GM18519 (cell line): ENCODE measurements at regions not wholly inside any gene's neighbourhood (a gene's known extent, or its start where the extent isn't known, plus 50 kb on each side); places are given as distances from the start of the nearest gene placed in this dataset.
"Not testable (repeated sequence)": the region's sequence is repeated elsewhere in the genome, so short reads cannot be mapped to it uniquely, and the experiment has no call there.

ENCODE experiments used
- ATAC-seq: cut with Tn5 transposase; IDR thresholded peaks from one replicate; pipeline ENCODE4 v1.9.1; 2021; ENCODE audit warnings: mild to moderate bottlenecking, moderate library complexity; ENCODE audit not compliant: unreplicated experiment, low FRiP score

DNA sequence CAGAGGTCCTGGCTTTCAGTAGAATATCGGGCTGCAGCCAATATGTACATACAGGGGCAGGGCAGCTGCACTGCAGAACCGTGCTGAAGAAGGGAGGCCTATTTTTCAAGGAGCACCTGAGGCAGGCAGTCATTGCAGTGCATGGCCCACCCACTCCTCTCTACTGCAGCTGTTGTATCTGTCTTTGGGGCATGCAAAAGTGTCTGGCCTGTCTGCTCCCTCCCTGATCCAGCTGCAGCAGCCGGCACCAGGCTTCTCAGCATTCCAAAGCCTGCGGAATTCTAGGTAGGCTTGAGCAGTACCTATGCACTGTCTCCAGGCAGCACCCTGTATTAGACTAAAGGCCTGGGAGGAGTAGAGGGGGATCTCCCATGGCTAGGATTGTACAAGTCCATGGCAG is 415.2 kb upstream of the MAGEB16 start:
- ATAC-seq, result no peak

DNA sequence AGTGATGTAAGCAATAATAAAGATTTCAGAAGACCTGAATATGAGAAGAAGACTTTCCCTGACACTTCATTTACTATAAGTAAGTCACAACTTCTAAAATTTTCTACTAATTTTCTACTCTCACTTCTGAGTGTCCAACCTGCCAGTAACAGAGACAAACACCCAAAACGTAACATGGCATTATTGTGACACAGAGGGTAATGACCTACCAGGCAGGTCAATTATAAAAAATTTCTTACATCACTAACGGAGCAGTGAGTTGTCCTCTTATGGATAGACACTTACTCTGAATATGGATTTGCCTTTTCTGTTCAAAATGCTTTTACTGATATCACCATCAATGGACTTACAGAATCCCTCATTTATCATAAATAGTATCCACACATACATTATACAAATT is 405.9 kb upstream of the MAGEB16 start:
- no peak for ATAC-seq

DNA sequence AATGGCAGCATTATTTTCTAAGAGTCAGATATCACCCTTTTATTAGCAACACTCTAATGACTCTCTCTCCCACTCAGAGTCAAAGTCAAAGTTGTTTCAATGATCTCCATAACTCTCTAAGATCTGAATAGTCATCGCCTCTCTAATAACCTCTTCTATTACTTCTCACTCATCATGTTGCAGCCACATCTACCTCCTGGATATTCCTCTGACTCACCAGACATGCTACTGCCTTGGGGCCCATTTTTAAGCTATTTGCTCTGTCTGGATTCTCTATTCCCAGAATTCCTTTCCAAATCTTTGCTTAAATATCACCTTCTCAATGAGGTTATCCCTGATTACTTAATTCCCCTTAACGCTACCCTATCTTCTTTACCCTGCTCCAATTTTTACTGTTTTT is 391.8 kb upstream of the MAGEB16 start:
- no peak for ATAC-seq

DNA sequence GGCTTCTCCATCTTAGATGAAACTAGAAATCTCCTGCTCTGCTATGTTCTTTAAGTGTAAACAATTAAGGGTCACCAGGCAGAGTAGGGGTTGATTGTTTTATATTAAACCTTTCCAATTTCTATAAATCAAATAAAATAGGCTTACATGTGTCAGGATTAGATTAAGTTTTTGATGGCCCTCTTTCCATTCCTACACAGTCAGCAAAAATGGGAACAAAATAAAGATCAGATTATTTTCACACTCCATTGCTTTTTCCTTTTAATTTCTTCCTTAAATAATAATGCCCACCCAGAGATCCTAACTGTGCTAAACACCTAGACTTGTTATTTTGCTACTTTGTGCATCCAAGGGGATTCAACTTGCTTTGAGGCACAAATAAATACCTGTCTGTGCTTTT is 381.4 kb upstream of the MAGEB16 start:
- ATAC-seq, result no peak

DNA sequence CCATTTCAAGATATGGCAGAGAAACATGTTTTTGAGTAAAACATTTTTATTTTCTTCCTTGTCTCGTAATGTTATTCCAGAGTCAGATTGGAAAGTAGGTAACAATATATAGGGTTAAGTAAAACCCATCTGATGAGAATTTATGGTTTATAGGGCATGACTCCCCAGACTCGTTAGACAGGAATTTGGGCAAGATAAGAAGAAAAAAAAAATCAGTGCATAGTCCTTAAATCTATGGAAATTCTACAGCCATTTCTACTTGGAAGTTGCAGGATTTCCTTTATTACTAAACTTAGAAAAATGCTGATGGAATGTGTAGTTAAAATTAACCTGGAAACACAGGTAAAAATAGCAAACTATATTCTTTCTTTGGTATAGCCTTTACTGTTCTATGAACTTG is 366.1 kb upstream of the MAGEB16 start:
- ATAC-seq, result no peak

DNA sequence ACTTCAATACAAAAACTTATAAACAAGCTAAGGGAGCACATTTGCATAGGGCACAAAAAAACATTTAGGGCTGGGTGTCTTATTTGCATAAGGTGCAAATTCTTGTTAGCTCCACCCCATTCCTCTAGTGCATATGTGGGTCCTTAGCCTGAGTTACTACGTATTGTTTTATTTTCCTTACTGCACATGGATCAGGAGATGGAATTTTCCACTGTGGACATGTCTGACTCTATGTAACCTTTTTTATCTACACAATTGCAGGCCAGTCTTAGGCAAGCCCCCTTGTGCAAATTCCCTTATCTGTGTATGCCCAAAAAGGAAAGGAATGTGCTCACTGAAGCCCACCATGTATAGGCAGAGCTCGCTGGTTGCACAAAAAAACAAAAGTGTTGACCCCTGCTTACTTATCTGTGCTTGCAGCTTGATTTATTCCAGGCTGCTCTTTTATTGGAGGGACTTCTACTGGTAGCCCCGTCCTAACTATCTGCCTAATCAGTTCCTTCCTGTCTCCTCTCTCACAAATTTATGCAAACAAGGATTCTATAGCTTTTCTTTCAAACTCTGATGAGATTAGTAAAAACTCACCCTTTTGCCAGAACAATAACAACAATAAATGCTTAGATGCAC is 359.0 kb upstream of the MAGEB16 start:
- ATAC-seq, result no peak

DNA sequence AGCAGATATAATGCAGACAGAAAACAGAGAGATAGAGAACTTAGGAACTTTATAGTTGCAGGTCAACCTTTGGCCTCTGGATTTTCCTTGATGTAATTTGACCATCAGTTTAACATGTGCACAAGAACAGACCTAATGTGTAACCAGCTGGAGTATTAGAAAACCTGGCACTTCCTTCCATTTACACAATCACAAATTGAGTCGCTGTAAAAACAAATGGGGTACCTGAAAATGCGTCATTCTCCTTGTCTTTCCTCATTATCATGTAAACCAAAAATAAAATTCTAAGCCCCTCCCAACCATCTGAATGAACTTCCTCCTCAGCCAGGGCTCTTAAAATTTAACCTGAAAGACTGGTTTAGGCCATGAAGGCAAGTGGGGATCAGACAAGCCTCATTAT is 358.4 kb upstream of the MAGEB16 start:
- ATAC-seq, result no peak

DNA sequence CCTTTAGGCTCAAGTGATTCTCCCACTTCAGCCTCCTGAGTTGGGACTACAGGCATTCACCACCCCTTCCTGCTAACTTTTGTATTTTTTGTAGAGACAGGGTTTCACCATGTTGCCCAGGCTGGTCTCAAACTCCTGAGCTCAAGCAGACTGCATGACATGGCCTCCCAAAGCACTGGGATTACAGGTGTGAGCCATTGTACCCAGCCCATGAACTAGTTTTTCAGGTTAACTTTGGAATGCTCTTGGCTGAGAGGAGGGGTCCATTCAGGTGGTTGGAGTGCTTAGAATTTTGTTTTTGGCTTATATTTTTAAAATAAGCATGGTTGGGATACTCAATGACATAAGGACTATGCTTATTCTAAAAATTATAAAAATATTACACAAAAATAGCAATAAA is 355.7 kb upstream of the MAGEB16 start:
- ATAC-seq, result no peak

DNA sequence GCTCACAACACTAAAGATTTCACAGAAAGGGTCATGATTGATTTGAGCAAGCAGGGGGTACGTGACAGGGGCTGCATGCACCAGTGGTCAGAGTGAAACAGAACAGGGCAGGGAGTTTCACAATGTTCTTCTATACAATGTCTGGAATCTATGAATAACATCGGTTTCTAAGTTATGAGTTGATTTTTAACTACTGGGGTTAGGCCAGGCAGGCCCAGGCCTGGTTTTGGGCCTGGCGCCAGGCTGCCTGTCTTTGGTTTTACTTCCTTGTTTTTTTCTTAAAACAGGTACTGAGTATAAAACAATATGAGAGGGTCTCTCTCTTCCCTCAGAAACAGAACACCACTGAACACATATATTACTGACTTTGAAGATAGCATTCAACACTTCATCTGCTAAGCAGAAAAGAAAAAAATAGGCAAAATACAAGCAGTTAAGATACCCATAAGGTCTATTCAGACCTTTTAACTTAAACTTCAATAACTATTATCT is 355.0 kb upstream of the MAGEB16 start:
- not testable (repeated sequence) for ATAC-seq

DNA sequence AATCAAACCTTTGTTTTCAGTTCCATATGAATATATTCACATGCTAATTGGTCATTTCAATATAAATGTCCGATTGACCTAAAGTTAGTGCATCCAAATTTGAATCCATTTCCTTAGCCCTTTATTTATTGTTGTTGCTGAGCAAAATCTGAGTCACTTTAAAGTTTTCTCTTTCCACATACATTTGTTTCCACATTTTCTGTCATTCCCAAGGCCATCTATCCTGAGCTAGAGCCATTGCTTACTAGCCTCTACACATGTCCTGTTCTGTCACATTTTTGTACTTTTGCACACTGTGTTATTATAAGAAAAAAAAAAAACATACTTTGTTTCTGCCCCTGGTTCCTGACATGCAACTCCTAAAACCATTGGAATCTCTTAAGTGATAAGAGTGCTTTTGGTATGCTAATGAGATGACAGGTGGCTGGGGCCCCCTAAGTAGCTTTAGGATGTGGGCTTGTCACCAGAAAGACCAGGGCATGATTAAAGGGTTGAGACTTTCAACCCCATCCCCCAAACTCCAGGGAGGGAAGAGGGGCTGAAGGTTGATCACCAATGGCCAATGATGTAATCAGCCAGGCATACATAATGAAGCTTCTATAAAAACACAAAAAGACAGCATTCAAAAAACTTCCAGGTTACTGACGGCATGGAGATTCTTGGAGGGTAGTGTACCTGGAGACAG is 353.3 kb upstream of the MAGEB16 start:
- no peak for ATAC-seq

DNA sequence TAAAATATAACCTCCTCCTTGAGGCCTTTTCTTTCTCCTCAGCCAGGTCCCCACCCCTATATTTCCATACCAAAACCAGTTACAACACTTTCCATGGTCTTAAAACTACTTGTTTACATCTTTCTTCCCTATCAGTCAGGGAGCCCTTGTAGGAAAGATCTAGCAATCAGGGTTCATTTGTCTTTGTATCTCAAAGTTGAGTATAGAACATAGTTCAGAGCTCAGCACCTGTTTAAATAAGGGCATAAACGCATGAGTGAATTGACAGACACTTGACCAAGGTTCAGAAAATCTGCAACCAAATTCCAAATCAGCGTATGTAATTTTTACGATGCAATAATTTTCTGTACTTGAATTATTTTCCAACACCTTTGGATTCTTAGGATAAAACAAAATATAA is 352.2 kb upstream of the MAGEB16 start:
- ATAC-seq, result no peak

DNA sequence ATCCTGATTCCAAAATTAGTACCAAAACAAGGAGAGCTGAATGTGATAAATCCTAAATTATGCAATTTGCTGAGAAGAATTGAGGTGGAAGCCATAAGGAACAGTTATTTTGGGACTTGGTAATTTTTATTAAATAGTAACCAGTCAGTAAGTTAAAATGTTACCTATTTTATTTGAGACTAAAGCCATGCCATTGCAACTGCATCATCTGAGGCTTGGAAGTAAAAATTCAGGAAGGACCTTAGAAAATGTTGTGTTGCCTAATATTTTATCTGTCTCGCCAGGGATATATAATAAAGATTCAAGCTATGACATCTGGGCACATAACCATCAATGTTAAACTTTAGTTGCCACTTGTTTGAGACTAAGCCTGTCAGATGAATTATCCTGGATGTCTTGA is 341.3 kb upstream of the MAGEB16 start:
- ATAC-seq, result no peak

DNA sequence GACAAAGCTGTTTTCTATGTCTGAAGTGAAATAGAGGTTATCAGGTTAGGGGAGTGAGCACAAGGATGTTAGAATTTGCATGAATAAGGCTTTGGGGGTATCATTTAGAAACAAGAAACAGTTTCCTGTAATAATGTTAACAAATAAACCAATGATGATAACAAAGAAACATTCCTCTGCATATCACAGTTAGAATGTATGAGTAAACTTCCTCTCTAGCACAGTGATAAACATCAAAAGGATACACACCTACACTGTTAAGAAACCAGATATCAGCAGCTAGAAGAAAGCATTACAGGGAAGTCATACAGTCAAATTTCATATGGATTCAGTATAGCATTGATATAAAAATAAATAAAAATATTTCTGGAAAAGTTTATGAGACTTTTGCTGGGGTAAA is 340.0 kb upstream of the MAGEB16 start:
- ATAC-seq, result no peak

DNA sequence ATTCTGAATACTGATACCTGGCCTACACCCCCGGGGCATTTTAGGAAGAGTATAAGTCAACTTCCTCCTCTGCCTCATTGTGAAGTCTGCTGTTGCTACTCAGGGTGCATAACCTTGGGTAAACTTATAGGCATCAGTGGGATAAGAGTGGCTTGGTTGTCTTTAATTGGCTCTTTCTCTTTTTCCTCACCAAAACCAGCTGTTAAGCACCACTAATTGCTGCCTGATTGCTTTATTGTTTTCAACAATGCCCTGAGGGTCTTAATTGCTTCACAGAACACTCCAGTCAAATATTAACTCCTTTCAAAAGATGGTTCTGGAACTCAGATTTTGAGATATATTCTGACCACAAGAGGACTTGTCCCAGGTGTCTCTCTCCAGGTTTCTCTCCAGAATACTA is 337.0 kb upstream of the MAGEB16 start:
- ATAC-seq, result no peak

DNA sequence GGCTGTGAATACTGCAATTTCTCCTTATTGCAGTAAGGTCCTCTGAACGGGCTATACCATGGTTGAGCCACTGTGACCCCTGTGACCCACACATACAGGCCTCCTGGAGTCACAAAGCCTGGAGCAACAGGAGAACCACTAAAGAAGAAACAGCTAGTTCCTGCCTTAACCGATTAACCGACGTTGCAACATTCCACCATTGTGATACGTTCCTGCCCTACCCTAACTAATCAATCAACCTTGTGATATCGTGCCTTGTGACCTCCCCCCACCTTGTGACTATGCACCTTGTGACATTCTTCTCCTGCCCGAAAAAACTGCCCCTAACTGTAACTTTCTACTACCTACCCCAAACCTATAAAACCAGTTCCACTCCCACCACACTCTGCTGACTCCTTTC is 301.5 kb upstream of the MAGEB16 start:
- ATAC-seq, result not testable (repeated sequence)

DNA sequence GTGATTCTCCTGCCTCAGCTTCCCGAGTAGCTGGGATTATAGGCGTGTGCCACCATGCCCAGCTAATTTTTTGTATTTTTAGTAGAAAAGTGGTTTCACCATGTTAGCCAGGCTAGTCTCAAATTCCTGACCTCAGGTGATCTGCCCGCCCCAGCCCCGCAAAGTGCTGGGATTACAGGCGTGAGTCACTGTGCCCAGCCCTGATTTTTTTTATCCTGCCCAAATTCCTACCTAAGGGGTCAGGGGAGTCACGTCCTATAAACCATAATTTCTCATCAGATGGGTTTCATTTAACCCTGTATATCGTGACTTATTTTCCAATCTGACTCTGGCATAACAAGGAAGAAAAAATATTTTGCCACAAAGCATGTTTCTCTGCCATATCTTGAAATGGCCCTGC is 300.7 kb upstream of the MAGEB16 start:
- ATAC-seq, result not testable (repeated sequence)

DNA sequence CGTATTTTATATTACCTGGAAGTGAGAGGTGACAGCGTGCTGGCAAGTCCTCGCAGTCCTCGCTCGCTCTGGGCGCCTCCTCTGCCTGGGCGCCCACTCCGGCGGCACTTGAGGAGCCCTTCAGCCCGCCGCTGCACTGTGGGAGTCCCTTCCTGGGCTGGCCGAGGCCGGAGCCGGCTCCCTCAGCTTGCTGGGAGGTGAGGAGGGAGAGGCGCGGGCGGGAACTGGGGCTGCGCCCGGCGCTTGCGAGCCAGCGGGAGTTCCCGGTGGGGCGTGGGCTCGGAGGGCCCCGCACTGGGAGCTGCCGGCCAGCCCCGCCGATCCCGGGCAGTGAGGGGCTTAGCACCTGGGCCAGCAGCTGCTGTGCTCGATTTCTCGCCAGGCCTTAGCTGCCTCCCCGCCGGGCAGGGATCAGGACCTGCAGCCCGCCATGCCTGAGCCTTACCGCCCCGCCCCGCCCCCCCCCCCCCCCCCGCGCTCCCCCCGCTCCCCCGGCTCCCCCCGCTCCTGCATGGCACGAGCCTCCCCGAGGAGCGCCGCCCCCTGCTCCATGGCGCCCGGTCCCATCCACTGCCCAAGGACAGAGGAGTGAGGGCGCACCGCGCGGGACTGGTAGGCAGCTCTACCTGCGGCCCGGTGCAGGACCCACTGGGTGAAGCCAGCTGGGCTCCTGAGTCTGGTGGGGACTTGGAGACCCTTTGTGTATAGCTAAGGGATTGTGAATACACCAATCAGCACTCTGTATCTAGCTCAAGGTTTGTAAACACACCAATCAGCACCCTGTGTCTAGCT is 298.9 kb upstream of the MAGEB16 start:
- ATAC-seq, result no peak

DNA sequence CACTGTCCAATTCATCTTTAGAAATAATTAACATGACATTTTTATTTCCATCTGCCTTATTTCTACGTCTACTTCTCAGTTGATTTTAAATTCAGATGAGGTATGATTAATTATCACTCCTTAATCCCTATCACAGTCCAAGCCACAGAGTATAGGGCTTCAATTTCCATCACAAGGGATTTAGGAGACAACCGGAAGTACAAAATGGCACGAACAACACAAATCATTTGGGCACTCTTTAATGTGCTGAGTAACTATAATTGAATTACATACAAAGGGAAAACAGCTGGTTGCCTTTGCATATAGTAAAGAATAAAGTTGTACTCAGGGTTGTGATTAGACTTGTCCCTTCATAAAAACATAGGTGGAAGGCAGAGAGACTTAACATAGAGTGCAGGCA is 290.4 kb upstream of the MAGEB16 start:
- ATAC-seq, result no peak

DNA sequence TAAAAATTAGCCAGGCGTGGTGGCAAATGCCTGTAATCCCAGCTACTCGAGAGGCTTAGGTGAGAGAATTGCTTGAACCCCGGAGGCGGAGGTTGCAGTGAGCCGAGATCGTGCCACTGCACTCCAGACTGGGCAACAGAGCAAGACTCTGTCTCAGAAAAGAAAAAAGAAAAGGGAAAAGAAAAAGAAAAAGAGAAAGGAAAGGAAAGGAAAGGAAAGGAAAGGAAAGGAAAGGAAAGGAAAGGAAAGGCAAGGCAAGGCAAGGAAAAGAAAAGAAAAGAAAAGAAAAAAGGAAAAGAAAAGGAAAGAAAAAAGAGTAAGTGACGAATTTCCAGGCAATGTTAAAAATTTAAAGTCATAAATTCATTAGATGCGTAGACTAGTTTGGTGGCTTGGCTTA is 250.1 kb upstream of the MAGEB16 start:
- not testable (repeated sequence) for ATAC-seq

DNA sequence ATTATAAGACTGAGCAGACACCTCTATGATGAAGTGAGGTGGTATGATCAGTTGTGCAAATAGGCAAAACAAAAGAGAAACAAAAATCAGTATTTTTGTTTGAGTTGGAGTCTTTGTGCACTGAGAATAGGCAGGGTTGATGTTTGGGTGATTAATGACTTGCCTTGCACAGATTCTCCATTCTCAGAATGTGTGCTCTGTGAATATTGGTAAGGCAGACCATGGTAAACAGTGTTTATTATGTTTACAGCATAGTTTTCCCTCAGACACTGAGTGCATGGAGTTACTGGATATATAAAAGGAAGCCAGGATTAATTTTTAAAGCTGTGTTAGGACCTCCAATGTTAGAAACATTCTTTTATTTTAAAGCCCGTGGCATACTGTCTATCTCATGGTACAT is 240.2 kb upstream of the MAGEB16 start:
- no peak for ATAC-seq

DNA sequence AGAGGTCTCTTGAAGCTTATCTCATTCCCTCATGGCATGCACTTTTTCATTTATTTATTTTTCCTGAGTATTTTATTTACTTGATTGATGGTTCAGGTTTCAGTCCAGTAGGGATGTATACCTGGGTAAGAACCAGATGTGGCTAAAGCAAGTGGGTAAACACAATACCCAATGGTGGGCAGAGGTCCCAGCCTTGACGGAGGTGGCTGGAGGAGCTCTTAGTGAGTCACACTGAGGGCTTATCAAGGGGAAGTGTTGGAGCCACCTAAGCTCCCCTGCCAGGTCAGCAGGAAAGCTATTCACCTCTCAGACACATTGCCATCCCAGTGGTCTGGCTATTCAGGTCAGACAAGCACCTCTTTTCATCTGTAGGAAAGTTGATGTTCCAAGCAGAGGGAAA is 236.2 kb upstream of the MAGEB16 start:
- ATAC-seq, result no peak

DNA sequence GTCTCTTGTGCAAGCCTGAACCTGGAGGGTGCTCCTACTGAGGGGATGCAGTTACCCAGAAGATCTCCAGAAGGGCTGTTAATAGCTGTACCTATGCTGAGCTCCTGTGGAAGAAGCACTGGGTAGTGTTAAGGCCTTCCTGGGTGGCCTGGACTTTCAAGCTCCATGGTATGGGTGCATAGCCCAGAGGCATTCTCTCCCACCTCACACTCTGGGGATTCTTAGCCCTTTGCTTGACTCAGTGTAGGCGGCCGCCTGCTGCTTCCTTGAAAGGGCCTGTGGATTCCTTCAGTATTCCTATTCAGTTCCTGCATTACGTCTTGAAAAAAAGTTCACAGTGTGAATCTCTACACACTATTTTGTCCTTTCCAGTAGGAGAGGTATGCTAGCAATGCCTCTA is 235.7 kb upstream of the MAGEB16 start:
- no peak for ATAC-seq
